Psoas muscle (tissue), 7 donors: ENCODE measurements at regions not wholly inside any gene's neighbourhood (a gene's known extent, or its start where the extent isn't known, plus 50 kb on each side); places are given as distances from the start of the nearest gene placed in this dataset.

Source experiments
- ATAC-seq, 4 donors: fragments of 200-7000 bp; cut with Tn5 transposase; one replicate each; pipeline ENCODE4 v1.9.1; 2020; ENCODE audit warnings: moderate library complexity in 3 of 4, mild to moderate bottlenecking in 2 of 4
- DNase-seq, 2 donors: peaks; one replicate each; pipeline ENCODE4 v3.0.0-alpha.2; 2020
- H3K27ac ChIP-seq: fragments of 200-600 bp; one replicate; pipeline ENCODE4 v1.8.0; 2022
- H3K27me3 ChIP-seq, 3 donors: fragments of 200-600 bp in 1 of 3; one replicate each; pipeline versions ENCODE4 v1.6.1 to v1.8.0; 2013 to 2022; ENCODE audit warnings: low read length in 2 of 3, mild to moderate bottlenecking in 2 of 3, moderate library complexity in 1 of 3; ENCODE audit not compliant: insufficient read depth in 3 of 3
- H3K36me3 ChIP-seq, 2 donors: fragments of 200-600 bp in 1 of 2; one replicate each; pipeline versions ENCODE4 v1.6.1 to v1.8.0; 2013 to 2022; ENCODE audit warnings: low read depth in 1 of 2, mild to moderate bottlenecking in 1 of 2, moderate library complexity in 1 of 2; ENCODE audit not compliant: insufficient read depth in 1 of 2
- H3K4me1 ChIP-seq: fragments of 200-600 bp; one replicate; pipeline ENCODE4 v1.8.0; 2022
- H3K4me3 ChIP-seq: fragments of 200-600 bp; one replicate; pipeline ENCODE4 v1.8.0; 2022; ENCODE audit warnings: mild to moderate bottlenecking
- H3K9me3 ChIP-seq: fragments of 200-600 bp; one replicate; pipeline ENCODE4 v1.8.0; 2022
- CTCF ChIP-seq: fragments of 200-600 bp; IDR thresholded peaks from one replicate; pipeline ENCODE4 v1.8.0; 2022; ENCODE audit warnings: antibody characterized with exemption
- WGBS, 3 donors: extraction: QIAGEN DNeasy Blood & Tissue Kit; methylation state at CpG; one replicate each; pipeline versions ENCODE4 v1.1.6 to v1.1.7; 2013; 5-methylcytosine and 5-hydroxymethylcytosine counted together
- intact Hi-C, 2 donors: fragments of 100-400 bp; cut with DNase I; formaldehyde crosslinking; loops; one replicate each; pipeline versions ENCODE4 v1.11.0 to v1.14.2; 2022
- donor health status: healthy with polysubstance abuse.
- donor health status: DM: no; HTN: no; CAD: no; lungs with moderate emphysema.
- donor health status: Bipolar disorder and iron deficiency.
- donor health status: healthy.
- donor health status: DM: yes; HTN: yes; CAD: no.
- donor health status: DM: no; HTN: no; CAD: no.
- donor health status: DM: yes; HTN: yes; CAD: no.

- TF ChIP-seq CTCF, result no peak
- DNase-seq, result no peak
- ATAC-seq, result no peak
- H3K4me3 ChIP-seq, result no peak overlapping the region
- no peaks in the 10 kb centered on the region for H3K9me3 ChIP-seq
- no peaks in the 10 kb centered on the region for H3K4me1 ChIP-seq
- no peaks in the 10 kb centered on the region for H3K36me3 ChIP-seq
- WGBS, 3 donors, result 20 to 26% (median 23%) methylated on average over 4 of the region's 4 CpGs
- no peak overlapping the region for H3K27ac ChIP-seq
- no peaks in the 10 kb centered on the region for H3K27me3 ChIP-seq
- intact Hi-C loops, result no loop called here
Measured at GRCh38 chr10:9357471-9357870, 1303.0 kb downstream of the GATA3 start.

DNA sequence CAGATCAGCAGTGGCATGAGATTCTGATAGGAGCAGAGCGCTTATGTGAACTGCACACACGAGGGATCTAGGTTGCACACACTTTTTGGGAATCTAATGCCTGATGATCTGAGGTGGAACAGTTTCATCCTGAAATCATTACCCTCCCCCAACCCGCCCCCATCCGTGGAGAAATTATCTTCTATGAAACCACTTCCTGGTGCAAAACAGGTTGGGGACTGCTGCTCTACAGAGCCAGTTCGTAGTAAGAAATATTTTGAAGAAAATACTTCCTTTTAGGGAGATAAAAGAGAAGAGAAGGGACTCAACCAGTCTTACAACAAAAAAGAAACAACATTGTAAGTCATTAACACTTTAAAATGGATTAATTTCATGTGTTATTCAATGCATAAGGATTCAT, 1308.2 kb downstream of the GATA3 start:
- intact Hi-C loops, result no loop called here

DNA sequence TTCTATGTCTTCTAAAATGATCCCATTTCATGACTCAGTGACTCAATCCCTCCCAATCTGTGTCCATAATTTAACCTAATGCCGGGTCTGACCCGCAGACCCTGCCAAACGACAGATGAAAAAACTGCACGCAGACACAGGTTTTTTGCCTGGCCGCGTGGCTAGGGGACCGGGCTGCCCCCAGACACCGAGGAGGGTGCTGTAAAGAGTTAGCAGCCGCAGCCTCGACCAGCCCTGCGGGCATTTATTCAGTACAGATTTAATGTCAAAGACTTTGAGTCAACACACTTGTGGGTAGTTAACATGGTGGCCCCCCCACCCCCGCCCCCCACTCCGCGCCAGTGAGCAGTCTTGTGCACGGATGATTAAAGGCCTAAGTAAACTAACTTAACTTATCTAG, 1324.7 kb downstream of the GATA3 start:
- H3K4me3 ChIP-seq, result no peak overlapping the region
- no peak overlapping the region for H3K27ac ChIP-seq
- no peaks in the 10 kb centered on the region for H3K27me3 ChIP-seq
- 95 to 97% (median 96%) methylated on average over 15 of the region's 15 CpGs for WGBS, 3 donors
- intact Hi-C loops, result no loop called here
- DNase-seq (no peak), ATAC-seq (no peak)
- H3K36me3 ChIP-seq, result no peaks in the 10 kb centered on the region
- no peaks in the 10 kb centered on the region for H3K9me3 ChIP-seq
- no peak for TF ChIP-seq CTCF
- no peaks in the 10 kb centered on the region for H3K4me1 ChIP-seq

More for the DNA sequence above, 1308.2 kb downstream of the GATA3 start:
- Histone ChIP-seq H3K9me3 (no peaks in the 10 kb centered on the region), H3K4me3 (no peak overlapping the region), H3K36me3 (no peaks in the 10 kb centered on the region), H3K4me1 (no peaks in the 10 kb centered on the region), H3K27ac (no peak overlapping the region), H3K27me3 (no peaks in the 10 kb centered on the region)
- TF ChIP-seq CTCF, result no peak
- 74 to 78% (median 74%) methylated on average over 5 of the region's 5 CpGs for WGBS, 3 donors
- ATAC-seq, result no peak
- no peak for DNase-seq

DNA sequence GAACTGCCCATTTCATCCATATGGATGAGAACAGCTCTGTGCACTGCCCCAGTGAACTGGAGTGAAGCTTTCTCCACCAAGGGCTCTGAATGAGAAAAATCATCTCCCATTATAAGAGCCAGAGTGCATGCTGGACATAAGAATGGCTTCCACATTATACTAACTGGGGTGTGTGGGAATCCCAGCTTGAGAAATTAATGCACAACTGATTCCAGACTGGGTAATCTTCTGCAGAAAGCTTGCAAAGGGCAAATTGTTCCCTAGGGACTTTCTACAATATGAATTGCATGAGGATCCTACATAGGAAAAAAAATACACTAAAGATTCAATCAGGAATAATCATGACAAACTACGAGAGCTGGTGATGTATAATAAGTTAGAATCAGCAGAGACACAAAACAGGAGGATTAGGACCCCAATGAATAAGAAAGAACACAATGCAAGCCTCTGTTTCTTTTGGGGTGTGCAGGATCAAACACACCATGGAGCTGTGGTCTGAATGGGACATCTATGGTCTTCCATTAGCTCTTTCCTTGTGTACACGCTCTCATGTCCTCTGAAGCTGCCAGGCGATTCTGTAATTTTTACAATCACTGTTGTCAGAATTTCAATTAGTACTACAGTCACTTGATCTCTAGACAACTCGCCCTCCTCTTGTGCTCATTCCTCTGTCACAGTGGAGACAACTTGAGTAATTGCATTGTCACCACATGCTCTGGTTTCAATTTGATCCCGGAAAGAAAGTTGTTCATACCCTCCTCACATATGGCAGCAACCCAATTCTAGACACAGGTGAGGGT, 1327.4 kb downstream of the GATA3 start:
- no peak for TF ChIP-seq CTCF
- WGBS, 3 donors, result 59 to 67% (median 63%) methylated on average over 5 of the region's 5 CpGs
- Histone ChIP-seq H3K36me3 (no peaks in the 10 kb centered on the region), H3K9me3 (no peaks in the 10 kb centered on the region), H3K4me1 (no peaks in the 10 kb centered on the region), H3K4me3 (no peak overlapping the region), H3K27ac (no peak overlapping the region), H3K27me3 (no peaks in the 10 kb centered on the region)
- ATAC-seq (no peak), DNase-seq (no peak)
- intact Hi-C loops, result no loop called here

GRCh38 chr10:9382533-9382866, 1328.0 kb downstream of the GATA3 start:
- H3K36me3 ChIP-seq, result no peaks in the 10 kb centered on the region
- TF ChIP-seq CTCF, result no peak
- intact Hi-C loops, result no loop called here
- DNase-seq (no peak), ATAC-seq (no peak)
- no peak overlapping the region for H3K4me3 ChIP-seq
- H3K27ac ChIP-seq, result no peak overlapping the region
- no peaks in the 10 kb centered on the region for H3K4me1 ChIP-seq
- no peaks in the 10 kb centered on the region for H3K27me3 ChIP-seq
- no peaks in the 10 kb centered on the region for H3K9me3 ChIP-seq
- 61 to 71% (median 68%) methylated on average over 3 of the region's 3 CpGs for WGBS, 3 donors
